Nephron (organoid): ENCODE measurements at regions not wholly inside any gene's neighbourhood (a gene's known extent, or its start where the extent isn't known, plus 50 kb on each side); places are given as distances from the start of the nearest gene placed in this dataset.

Experiments used
- H3K27ac Mint-ChIP-seq, 3 experiments: 2 replicates each; pipeline ENCODE4 v1.8.0; 2020; ENCODE audit warnings: mixed read lengths in 3 of 3, mild to moderate bottlenecking in 2 of 3, moderate library complexity in 1 of 3
- H3K27me3 Mint-ChIP-seq: 2 replicates; pipeline ENCODE4 v1.8.0; 2021; ENCODE audit warnings: low read depth, mild to moderate bottlenecking, moderate library complexity, mixed read lengths
- H3K36me3 Mint-ChIP-seq: 2 replicates; pipeline ENCODE4 v1.8.0; 2020; ENCODE audit warnings: low read depth, mixed read lengths
- H3K4me1 Mint-ChIP-seq: 2 replicates; pipeline ENCODE4 v1.8.0; 2020; ENCODE audit warnings: mixed read lengths
- H3K4me3 Mint-ChIP-seq, 3 experiments: 2 replicates each; pipeline ENCODE4 v1.8.0; 2020; ENCODE audit warnings: mild to moderate bottlenecking in 3 of 3, mixed read lengths in 3 of 3, moderate library complexity in 2 of 3
- H3K9me3 Mint-ChIP-seq: 2 replicates; pipeline ENCODE4 v1.8.0; 2020; ENCODE audit warnings: mixed read lengths
- CTCF ChIP-seq, 3 experiments: fragments of 200-600 bp; sonication (generic); IDR thresholded peaks; one replicate each; pipeline ENCODE4 v1.5.0; 2021; ENCODE audit warnings: antibody characterized with exemption in 3 of 3; ENCODE audit not compliant: unreplicated experiment in 3 of 3

- peaks cover 21% of the 10 kb centered on the region for H3K9me3 Mint-ChIP-seq
- peaks cover 16% of the 10 kb centered on the region for H3K4me1 Mint-ChIP-seq
- H3K27ac Mint-ChIP-seq = no peak overlapping the region
- H3K4me3 Mint-ChIP-seq = no peak overlapping the region
- peaks cover 4% of the 10 kb centered on the region for H3K36me3 Mint-ChIP-seq
- TF ChIP-seq CTCF (IDR thresholded peaks at IDR 0.05; ENCODE audit: unreplicated experiment in 3 of 3) = no peak
- H3K27me3 Mint-ChIP-seq = peaks cover 42% of the 10 kb centered on the region
Observed at GRCh38 chr1:2916153-2916552, 105.1 kb upstream of the ACTRT2 start.

DNA sequence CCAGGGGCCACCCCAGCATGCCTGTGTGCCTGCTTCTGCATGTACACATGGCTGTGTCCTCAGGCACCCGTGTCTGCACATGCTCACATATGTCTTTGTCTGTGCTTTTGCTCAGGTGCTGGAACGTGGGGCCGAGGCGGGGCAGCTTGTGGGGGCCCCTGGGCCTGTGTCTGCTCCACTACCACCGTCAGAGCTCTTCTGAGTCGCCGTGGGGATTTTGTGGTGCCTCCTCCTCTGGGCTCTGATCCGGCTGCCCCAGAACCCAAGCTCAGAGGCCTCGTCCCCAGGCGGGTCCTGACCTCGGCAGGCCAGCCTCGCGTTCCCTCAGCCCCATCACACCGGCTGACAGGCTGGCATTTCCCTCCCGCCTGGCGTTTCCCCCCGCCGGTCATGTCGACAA is 104.6 kb upstream of the ACTRT2 start:
- Mint-ChIP-seq H3K27me3 (peaks cover 42% of the 10 kb centered on the region), H3K27ac (no peak overlapping the region), H3K4me1 (peaks cover 16% of the 10 kb centered on the region), H3K9me3 (peaks cover 21% of the 10 kb centered on the region), H3K4me3 (no peak overlapping the region), H3K36me3 (peaks cover 4% of the 10 kb centered on the region)
- no peak for TF ChIP-seq CTCF (IDR thresholded peaks at IDR 0.05; ENCODE audit: unreplicated experiment in 3 of 3)

DNA sequence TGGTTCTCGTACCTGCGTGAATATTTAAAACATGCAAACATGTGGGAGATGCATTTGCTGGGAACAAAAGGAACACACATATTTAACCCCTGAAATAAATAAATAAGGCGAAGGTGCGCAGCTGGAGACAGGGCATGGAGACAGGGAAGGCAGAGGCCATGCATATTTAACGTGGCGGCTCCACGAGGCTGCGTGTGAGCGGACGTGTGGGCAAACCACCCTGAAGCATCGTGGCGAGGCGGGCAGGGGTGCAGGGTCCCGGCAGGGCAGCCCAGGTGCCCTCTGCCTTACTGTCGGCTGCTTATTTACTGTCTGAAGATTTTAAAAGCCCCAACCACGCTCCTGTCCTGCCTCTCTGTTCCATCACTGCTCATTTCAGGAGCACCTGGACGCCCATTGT is 104.0 kb upstream of the ACTRT2 start:
- TF ChIP-seq CTCF (IDR thresholded peaks at IDR 0.05; ENCODE audit: unreplicated experiment in 3 of 3) = no peak
- Mint-ChIP-seq H3K27me3 (peaks cover 38% of the 10 kb centered on the region), H3K4me1 (peaks cover 16% of the 10 kb centered on the region), H3K36me3 (peaks cover 4% of the 10 kb centered on the region), H3K9me3 (peaks cover 21% of the 10 kb centered on the region), H3K27ac (no peak overlapping the region), H3K4me3 (no peak overlapping the region)

DNA sequence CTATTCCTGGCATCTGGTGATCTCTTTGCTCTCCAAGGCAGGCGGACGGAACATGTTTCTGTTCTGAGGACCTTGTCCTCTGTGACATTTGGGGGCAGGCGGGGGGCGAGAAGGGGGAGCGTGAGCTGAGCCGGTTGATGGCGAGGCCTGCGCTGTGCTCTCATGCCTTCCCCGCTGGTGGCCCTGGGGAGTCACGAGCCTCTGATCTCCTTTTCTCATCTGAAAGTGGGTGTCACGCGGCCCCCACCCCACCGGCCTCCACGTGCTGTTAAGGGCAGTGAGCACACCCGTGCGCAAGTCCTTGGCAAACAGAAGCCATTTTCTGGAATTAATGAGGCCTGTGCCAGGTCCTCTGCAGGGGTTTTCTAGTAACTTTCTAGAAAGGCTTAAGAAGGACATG is 102.8 kb upstream of the ACTRT2 start:
- Mint-ChIP-seq H3K27me3 (peaks cover 47% of the 10 kb centered on the region), H3K4me3 (no peak overlapping the region), H3K4me1 (peaks cover 16% of the 10 kb centered on the region), H3K9me3 (peaks cover 23% of the 10 kb centered on the region), H3K36me3 (peaks cover 4% of the 10 kb centered on the region), H3K27ac (peak overlapping the region in 1 of 3 experiments; percentile 52)
- TF ChIP-seq CTCF (IDR thresholded peaks at IDR 0.05; ENCODE audit: unreplicated experiment in 3 of 3) = no peak

DNA sequence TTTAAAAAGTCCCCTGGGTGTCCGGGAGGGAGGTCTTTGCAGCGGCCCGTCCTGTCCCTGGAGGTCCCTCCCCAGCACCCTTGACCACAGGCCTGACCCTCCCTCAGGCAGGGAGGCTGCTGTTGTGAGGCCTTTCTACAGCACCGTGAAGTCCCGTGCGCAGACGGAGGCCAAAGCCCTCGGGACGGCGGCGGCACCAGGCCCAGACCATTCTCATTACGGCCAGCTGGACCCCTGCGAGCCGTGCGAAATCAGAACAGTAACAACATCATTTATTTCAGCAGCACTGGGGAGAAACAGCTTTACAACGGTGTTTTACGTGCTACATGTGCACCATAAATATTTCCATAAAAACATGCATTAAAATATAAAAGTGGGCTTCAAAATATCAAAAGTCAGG is 101.4 kb upstream of the ACTRT2 start:
- peaks cover 24% of the 10 kb centered on the region for H3K9me3 Mint-ChIP-seq
- H3K27me3 Mint-ChIP-seq = peaks cover 50% of the 10 kb centered on the region
- H3K4me1 Mint-ChIP-seq = peaks cover 16% of the 10 kb centered on the region
- no peak overlapping the region for H3K27ac Mint-ChIP-seq
- no peak overlapping the region for H3K4me3 Mint-ChIP-seq
- no peak for TF ChIP-seq CTCF (IDR thresholded peaks at IDR 0.05; ENCODE audit: unreplicated experiment in 3 of 3)
- H3K36me3 Mint-ChIP-seq = peaks cover 4% of the 10 kb centered on the region

- no peak overlapping the region for H3K27ac Mint-ChIP-seq
- H3K36me3 Mint-ChIP-seq = peaks cover 2% of the 10 kb centered on the region
- H3K4me3 Mint-ChIP-seq = no peak overlapping the region
- H3K9me3 Mint-ChIP-seq = peaks cover 23% of the 10 kb centered on the region
- TF ChIP-seq CTCF (IDR thresholded peaks at IDR 0.05; ENCODE audit: unreplicated experiment in 3 of 3) = no peak
- peaks cover 51% of the 10 kb centered on the region for H3K27me3 Mint-ChIP-seq
- peaks cover 17% of the 10 kb centered on the region for H3K4me1 Mint-ChIP-seq
Observed at GRCh38 chr1:2920421-2921015, 100.7 kb upstream of the ACTRT2 start.
